KG1 (cell line): ENCODE measurements at regions not wholly inside any gene's neighbourhood (a gene's known extent, or its start where the extent isn't known, plus 50 kb on each side); places are given as distances from the start of the nearest gene placed in this dataset.

Experiments used
- DNase-seq: peaks from one replicate; lab custom pipeline; 2025; lab: John Stamatoyannopoulos, UW

DNA sequence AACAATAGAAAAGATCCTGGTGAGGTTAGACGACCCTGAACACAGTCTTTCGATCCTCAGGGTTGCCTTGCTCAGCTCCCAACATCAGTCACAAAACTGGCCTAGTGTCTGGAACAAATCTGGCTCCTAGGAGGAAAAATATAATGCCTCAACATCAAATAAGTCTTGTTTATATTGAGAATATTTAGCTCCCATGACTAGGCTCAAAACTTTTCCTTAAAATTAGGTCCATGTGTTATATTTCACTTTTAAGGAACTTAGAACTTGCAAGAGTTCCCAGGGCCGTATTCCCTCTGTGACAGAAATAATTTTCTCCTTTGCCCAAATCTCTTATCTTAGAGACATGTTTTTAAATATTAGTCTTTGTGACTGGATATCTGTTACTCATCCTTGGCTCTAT, 819.7 kb upstream of the ZEB2 start:
- DNase-seq, result no peak

DNA sequence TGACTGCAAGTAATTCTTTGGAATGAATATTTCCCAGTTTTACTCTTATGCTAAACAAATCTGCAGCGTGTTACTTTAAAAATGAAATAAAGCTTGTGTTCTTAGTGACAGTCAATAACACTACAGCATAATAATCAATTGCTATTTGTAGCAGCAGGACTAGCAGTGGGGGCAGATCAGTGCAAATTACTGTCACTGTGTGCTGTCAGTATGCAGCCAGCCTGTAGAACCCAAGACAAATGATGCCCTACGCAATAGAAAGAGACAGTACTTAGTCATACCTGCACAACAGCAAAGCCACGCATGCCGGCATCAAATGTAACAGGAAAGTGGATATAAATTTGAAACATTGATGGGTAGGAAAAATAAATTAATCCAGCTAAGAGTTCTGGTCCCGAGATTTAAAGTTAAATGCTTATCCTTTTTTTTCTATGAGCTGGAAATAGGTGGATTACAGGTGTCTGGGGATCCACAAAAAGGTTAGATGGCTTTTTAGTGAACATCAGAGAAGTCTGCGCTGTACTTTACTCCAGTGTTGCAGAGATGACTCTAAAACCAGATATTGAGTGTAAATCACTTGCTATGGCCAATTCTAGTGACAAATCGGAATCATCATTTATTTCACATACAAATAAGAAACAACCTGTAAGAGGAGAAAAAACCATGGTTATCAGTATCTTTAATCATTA, 812.4 kb upstream of the ZEB2 start:
- DNase-seq, result no peak

GRCh38 chr2:145329971-145330370, 810.1 kb upstream of the ZEB2 start:
- no peak for DNase-seq

- no peak for DNase-seq
These were observed 805.6 kb upstream of the ZEB2 start for GRCh38 chr2:145325485-145325884.

DNA sequence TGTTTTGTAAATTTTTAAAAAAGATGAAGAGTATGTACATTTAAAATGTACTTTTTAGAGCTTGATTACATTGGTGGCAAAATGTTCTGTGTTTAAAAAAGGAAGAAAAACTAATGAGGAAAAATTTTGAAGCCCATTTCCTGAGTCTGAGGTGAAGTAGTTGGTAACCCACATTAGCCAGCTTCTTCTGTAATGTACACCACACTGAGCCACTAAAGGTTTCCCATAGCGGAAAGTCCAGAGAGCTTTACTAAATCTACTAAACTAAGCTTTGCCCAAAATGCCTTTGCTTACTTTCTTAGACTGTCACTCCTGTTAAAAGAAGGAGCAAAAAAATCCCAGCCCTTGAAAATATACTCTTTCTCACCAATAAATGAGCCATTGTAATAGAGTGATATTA, 804.8 kb upstream of the ZEB2 start:
- no peak for DNase-seq

DNA sequence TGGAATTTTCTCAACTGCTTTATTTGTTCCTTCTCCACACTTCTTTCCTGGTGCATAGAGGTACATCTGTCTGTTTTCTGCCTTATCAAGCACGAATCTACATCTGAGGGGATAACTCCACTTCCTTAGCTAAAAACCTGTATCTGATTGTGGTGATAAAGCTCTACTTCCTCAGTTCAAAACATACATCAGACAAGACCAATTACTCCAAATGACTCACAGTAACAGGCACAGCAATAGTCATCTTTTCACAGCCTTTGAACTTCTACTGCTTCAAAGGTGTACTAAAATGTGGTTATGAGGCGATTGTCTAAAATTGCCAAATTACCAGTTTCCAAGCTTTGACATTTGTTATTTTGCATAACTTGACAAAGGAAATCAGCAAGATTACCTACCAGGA, 803.6 kb upstream of the ZEB2 start:
- DNase-seq, result no peak

GRCh38 chr2:145321344-145321743, 801.4 kb upstream of the ZEB2 start:
- no peak for DNase-seq

- no peak for DNase-seq
These were observed 796.6 kb upstream of the ZEB2 start for GRCh38 chr2:145316496-145316895.

- DNase-seq, result no peak
These were observed 795.1 kb upstream of the ZEB2 start for GRCh38 chr2:145315053-145315452.

DNA sequence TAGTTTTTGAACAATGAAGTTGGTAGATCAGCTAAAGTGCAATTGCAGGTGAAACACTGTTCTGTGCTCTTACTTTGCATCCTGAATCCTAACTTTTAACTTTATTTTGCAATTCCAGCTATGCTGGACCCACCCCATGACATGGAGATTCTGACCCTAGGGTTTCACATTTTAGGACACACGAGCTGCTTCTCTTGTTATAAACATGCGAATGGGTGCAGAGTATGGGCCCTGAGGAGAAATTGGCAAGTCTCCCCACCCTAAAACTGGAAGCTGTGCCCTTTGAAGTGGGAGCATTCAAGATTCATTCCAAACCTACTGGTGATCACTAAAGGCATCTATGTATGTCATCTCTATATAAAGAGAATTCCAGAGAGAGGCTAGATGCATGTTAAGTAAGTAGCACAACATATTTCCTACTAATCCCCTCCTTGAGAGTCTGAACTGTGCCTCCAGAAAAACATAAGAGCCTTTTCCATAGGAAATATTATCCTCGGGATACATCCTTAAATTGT, 794.3 kb upstream of the ZEB2 start:
- DNase-seq, result no peak

- no peak for DNase-seq
These were observed 786.0 kb upstream of the ZEB2 start for GRCh38 chr2:145305889-145306288.

- DNase-seq, result no peak
These were observed 784.6 kb upstream of the ZEB2 start for GRCh38 chr2:145304501-145304900.

DNA sequence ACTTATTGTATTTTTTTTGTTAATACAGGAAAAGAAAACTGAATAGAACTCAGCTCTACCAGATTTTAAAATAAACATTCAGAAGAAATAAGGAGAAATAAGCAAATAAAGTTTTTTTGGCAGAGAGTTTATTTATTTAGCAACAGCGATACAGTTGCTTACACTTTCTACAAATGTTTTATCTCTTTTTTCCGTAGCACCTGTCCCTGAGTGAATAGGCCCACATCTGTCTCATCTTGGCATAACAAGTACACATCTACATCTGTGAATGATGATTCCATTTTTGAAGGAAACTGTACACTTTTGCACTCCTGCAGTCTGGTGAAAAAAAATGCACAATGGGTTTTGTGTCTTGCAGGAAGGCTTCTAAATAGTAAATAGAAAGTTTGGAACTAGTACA, 783.6 kb upstream of the ZEB2 start:
- no peak for DNase-seq

DNA sequence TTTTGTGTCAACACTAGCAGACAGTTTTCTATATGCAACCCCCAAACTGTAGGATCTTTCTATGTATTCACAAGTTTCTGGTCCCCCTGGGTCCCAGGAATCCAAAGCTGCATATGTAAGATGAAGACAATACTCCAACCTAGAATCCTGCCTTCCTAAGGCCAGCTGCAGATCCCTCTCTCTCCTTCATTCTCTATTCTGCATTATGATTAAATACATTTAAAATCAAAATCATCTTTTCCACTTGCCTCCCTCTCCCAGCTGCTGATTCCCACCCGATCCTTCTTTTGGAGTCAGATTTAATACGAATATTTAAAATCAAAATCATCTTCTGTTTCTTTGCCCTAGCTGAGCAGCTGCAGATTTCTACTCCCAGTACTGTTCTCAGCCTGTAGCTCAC, 783.0 kb upstream of the ZEB2 start:
- no peak for DNase-seq

DNA sequence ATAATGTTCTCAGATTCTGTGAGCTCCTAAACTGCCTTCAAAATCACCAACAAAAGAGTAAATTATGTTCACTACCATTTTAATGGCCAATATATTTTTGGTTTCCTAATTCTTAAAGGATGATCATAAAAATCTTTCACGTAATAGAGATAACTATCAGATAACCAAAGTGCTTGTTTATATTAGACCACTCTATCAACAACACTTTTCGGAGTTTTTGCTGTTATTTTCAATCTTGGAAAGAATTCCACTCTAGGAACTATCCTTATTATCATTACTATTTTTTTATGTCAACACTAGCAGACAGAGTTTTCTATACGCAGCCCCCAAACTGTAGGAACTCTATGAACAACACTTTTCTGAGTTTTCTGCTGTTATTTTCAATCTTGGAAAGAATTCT, 782.5 kb upstream of the ZEB2 start:
- no peak for DNase-seq

GRCh38 chr2:145299368-145299767, 779.4 kb upstream of the ZEB2 start:
- no peak for DNase-seq

DNA sequence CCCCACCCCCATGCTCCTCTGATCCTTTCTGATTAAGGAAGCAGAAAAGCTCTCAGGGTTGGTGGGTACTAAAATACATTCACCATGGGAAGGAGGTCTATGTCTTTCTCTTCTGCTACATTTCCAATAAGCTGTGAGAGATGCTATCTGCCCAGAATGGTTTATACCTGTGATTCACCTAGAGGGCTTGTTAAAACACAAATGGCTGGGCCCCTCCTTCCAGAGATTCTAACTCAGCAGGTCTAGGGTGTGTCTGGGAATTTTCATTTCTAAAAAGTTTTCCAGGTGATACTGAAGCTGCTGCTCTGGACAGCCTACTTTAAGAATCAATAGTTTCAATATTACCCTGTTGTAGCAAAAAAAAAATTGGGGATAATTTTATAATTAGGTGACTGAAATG, 772.2 kb upstream of the ZEB2 start:
- DNase-seq, result no peak

- no peak for DNase-seq
These were observed 771.1 kb upstream of the ZEB2 start for GRCh38 chr2:145290986-145291385.

DNA sequence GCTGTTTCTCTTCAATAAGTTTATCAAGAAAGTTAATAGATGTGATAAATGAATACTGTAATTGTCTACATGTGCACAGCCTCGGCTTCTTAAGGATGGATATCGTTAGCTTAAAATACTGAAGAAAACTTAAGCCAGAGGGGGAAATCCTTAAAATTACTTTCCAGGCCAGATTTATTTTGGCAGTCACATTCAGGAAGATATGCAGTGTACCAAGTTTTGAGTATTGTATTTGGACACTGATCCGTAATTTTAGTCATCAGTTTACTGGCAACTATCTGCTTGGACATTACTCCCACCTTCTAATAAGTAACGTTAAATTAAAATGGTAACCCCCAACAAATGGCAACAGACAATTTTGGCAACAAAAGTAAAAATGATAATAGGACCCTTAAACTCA, 770.0 kb upstream of the ZEB2 start:
- no peak for DNase-seq

GRCh38 chr2:145288650-145289496, 769.0 kb upstream of the ZEB2 start:
- DNase-seq, result no peak

DNA sequence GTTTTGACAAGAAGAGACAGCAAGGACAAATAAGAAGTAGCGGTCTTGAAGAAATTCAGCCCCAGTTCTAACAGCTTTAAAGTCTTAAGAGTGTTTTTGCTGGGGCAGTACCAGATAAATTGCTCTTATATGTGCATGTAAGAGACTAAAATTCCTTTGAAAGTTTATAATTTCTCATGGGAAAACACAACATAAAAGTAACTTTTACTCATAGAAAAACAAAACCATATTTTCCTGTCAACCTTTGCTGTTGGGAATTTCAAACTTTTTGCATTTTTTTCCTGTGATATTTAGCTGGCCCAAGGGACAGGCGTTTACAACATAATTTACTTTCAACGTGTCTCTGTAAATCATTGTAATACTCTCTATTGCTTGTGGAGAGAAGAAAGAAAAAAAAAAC, 767.8 kb upstream of the ZEB2 start:
- no peak for DNase-seq

DNA sequence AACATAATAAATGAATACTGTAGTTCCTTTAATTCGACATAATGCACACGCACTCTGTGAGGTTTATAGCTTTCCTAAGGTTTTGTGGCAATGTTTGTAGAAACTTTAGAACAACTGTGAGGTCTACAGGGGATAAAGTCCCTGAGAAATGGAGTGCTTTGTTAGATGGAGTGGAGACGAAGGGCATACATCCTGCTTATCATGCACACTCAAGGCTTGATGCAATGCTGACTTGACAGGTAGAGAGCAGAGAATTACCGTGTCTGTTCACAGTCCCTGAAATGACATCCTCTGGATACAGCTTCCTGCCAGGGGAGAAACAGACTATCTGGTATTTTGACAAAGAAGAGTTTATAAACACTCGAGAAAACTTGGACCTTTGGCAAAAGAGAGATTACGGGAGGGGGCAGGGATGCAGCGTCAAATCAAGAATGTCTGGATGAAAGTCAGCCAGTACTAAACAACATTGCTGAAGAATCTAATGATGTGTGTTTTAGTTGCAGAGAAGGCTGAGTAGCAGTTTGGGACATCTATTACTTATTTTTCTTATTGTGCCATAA, 766.9 kb upstream of the ZEB2 start:
- DNase-seq, result no peak

DNA sequence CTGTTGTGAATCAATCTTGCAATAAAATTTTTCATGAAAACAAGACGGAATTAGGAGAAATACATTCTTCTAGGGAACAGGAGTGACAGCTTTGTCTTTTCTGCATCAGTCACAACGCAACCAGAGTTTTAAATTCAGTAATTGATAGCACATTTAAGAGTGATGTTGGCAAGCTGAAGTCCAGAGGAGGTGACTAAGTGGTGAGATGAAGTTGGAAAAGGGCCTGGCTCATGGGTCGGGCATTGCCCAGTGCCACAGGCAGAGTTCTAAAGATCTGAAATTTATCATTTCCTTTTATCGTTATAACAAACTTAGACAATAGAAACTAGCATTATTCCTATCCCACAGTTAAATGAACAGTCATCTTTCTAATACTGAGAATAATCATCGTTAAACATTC, 764.6 kb upstream of the ZEB2 start:
- DNase-seq, result no peak
